ENCODE measurements at regions not wholly inside any gene's neighbourhood (a gene's known extent, or its start where the extent isn't known, plus 50 kb on each side); places are given as distances from the start of the nearest gene placed in this dataset.

DNA sequence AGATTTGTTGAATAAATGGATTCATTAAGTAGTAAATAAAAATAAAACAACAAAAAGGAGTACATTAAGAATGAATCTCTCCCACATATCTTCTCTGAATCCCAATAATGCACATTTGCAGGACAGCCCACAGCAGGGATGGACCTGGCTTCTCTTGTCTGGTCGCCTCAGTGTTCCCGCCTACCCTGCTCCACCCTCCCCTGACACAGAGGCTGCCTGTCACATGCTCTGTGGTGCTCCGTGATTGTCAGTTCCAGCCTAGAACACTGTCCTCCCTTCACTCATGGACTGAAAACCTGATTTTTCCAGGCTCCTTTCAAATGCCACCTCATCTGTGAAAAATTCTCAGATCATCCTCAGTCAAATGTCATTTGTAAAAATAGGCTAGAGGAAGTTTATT lies 94.5 kb upstream of the GPR12 start:
- Histone ChIP-seq H4K20me1 (ENCODE audit: control insufficient read depth, insufficient read depth) (no peaks in the 10 kb centered on the region), H3K4me3 (no peak overlapping the region), H3K9ac (ENCODE audit: control insufficient read depth, insufficient read depth, low read length) (no peak overlapping the region), H2AFZ (ENCODE audit: control insufficient read depth, low read depth, low read length) (no peak overlapping the region), H3K4me2 (ENCODE audit: control insufficient read depth, insufficient read depth) (no peak overlapping the region), H3K27me3 (replicated peaks in 1 of 2; ENCODE audit: control insufficient read depth in 2 of 2, insufficient read depth in 2 of 2, low read length in 1 of 2) (no peaks in the 10 kb centered on the region; a peak in 1 of 4 replicates), H3K79me2 (ENCODE audit: control insufficient read depth, insufficient read depth, low read length) (no peaks in the 10 kb centered on the region), H3K27ac (ENCODE audit: control insufficient read depth, insufficient read depth) (no peak overlapping the region), H3K4me1 (ENCODE audit: control insufficient read depth, insufficient read depth, low read length) (no peaks in the 10 kb centered on the region), H3K36me3 (ENCODE audit: control insufficient read depth in 2 of 2, insufficient read depth in 2 of 2, low read length in 1 of 2) (no peaks in the 10 kb centered on the region), H3K9me3 (replicated peaks; ENCODE audit: control insufficient read depth, insufficient read depth, low read length) (no peaks in the 10 kb centered on the region)
- TF ChIP-seq TCF12 (IDR thresholded peaks at IDR 0.05; ENCODE audit: low read depth, low read length) (no peak), EP300 (IDR thresholded peaks at IDR 0.05; ENCODE audit: borderline replicate concordance in 1 of 2, control insufficient read depth in 1 of 2, low read depth in 2 of 2, low read length in 2 of 2) (no peak), NFYA (IDR thresholded peaks at IDR 0.05; ENCODE audit: borderline replicate concordance, low read depth, low read length) (no peak), TBL1XR1 (IDR thresholded peaks at IDR 0.05; ENCODE audit: low read depth, low read length) (no peak), RUNX3 (IDR thresholded peaks at IDR 0.05; ENCODE audit: low read length) (no peak), MTA2 (IDR thresholded peaks at IDR 0.05; ENCODE audit: low read depth) (no peak), BRCA1 (IDR thresholded peaks at IDR 0.05; ENCODE audit: low read depth, low read length) (no peak), FOS (IDR thresholded peaks at IDR 0.05; ENCODE audit: borderline replicate concordance, extremely low read depth, insufficient read length) (no peak), ATF7 (IDR thresholded peaks at IDR 0.05; ENCODE audit: low read depth) (no peak), NRF1 (conservative IDR thresholded peaks at IDR 0.05; ENCODE audit: low read depth, low read length) (no peak), TAF1 (IDR thresholded peaks at IDR 0.05; ENCODE audit: borderline replicate concordance, low read depth, low read length) (no peak), KAT2A (conservative IDR thresholded peaks at IDR 0.05; ENCODE audit: control insufficient read depth, low read depth, low read length) (no peak), NR2C1 (IDR thresholded peaks at IDR 0.05) (no peak), YBX1 (IDR thresholded peaks at IDR 0.05) (no peak), ASH2L (IDR thresholded peaks at IDR 0.05; ENCODE audit: borderline replicate concordance, low read depth) (no peak)
- TF ChIP-seq, protein P1, sequence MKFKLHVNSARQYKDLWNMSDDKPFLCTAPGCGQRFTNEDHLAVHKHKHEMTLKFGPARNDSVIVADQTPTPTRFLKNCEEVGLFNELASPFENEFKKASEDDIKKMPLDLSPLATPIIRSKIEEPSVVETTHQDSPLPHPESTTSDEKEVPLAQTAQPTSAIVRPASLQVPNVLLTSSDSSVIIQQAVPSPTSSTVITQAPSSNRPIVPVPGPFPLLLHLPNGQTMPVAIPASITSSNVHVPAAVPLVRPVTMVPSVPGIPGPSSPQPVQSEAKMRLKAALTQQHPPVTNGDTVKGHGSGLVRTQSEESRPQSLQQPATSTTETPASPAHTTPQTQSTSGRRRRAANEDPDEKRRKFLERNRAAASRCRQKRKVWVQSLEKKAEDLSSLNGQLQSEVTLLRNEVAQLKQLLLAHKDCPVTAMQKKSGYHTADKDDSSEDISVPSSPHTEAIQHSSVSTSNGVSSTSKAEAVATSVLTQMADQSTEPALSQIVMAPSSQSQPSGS (IDR thresholded peaks at IDR 0.05; ENCODE audit: low read length) = no peak
- TF ChIP-seq, protein P2, sequence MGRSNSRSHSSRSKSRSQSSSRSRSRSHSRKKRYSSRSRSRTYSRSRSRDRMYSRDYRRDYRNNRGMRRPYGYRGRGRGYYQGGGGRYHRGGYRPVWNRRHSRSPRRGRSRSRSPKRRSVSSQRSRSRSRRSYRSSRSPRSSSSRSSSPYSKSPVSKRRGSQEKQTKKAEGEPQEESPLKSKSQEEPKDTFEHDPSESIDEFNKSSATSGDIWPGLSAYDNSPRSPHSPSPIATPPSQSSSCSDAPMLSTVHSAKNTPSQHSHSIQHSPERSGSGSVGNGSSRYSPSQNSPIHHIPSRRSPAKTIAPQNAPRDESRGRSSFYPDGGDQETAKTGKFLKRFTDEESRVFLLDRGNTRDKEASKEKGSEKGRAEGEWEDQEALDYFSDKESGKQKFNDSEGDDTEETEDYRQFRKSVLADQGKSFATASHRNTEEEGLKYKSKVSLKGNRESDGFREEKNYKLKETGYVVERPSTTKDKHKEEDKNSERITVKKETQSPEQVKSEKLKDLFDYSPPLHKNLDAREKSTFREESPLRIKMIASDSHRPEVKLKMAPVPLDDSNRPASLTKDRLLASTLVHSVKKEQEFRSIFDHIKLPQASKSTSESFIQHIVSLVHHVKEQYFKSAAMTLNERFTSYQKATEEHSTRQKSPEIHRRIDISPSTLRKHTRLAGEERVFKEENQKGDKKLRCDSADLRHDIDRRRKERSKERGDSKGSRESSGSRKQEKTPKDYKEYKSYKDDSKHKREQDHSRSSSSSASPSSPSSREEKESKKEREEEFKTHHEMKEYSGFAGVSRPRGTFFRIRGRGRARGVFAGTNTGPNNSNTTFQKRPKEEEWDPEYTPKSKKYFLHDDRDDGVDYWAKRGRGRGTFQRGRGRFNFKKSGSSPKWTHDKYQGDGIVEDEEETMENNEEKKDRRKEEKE (IDR thresholded peaks at IDR 0.05) = no peak
- SMC1A ChIA-PET (ENCODE audit: uncharacterized antibody, unreplicated experiment) = no interaction called here
- RAD21 ChIA-PET (ENCODE audit: unreplicated experiment) = no interaction called here
- BruUV-seq (replicated peaks) = no TSS peak
- no peak for ATAC-seq
- CTCF ChIA-PET = no interaction called here
- intact Hi-C loops (cut with micrococcal nuclease; ENCODE audit: unreplicated experiment) = no loop called here
- WGBS (ENCODE audit: insufficient coverage, insufficient replicate concordance, low lambda C conversion rate, missing lambda C conversion rate) = 19% methylated on average over 3 of the region's 3 CpGs
- no peak for FAIRE-seq
- POLR2A ChIA-PET = no interaction called here
- in situ Hi-C loops (cut with MboI) = no loop called here
- no peak for DNase-seq (ENCODE audit: low read depth, low spot score)

Data from GM12878 (cell line).